Umbilical cord (tissue), 1 donor: ENCODE measurements at regions not wholly inside any gene's neighbourhood (a gene's known extent, or its start where the extent isn't known, plus 50 kb on each side); places are given as distances from the start of the nearest gene placed in this dataset.

Experiments
- DNase-seq: peaks from one replicate; pipeline ENCODE4 v3.0.0-alpha.2; 2015; ENCODE audit warnings: low spot score

GRCh38 chr2:180146541-180146940 lies 139.4 kb upstream of the CWC22 start:
- DNase-seq = peak; percentile 12

DNA sequence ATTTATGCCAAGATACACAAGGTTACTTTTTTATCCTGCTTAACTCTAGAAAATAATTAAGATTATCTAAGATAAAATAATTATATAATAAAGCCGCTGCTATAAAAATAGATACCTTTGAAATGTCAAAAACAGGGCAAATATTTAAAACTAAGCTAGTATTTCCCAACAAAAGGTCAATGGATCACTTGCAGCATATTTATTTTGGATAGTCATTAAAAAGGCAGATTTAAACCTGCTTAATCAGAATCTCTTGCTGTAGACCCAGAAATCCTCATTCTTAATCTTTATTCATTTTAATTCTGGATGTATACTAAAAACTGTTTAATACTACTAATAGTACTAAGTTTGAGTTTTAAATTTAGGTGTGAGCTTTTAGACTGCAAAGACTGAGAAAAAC lies 139.0 kb upstream of the CWC22 start:
- DNase-seq = no peak

GRCh38 chr2:180145163-180145562 lies 138.1 kb upstream of the CWC22 start:
- DNase-seq = no peak

- no peak for DNase-seq
These were observed 137.3 kb upstream of the CWC22 start for GRCh38 chr2:180144338-180144813.

GRCh38 chr2:180143633-180144337 lies 136.7 kb upstream of the CWC22 start:
- no peak for DNase-seq

- DNase-seq = no peak
These were observed 134.5 kb upstream of the CWC22 start for GRCh38 chr2:180141600-180141999.

GRCh38 chr2:180133736-180134135 lies 126.6 kb upstream of the CWC22 start:
- no peak for DNase-seq

GRCh38 chr2:180130403-180130802 lies 123.3 kb upstream of the CWC22 start:
- no peak for DNase-seq

DNA sequence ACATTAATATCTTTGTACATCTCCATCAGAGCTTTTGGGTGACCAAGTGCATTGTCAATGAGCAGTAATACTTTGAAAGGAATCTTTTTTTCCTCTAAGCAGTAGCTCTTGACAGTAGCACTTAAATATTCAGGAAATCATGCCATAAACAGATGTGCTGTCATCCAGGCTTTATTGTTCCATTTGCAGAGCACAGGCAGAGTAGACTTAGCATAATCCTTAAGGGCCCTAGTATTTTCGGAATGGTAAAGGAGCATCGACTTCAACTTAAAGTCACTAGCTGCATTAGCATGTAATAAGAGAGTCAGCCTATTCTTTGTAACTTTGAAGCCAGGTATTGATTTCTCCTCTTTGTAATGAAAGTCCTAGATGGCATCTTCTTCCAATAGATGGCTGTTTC lies 121.8 kb upstream of the CWC22 start:
- DNase-seq = no peak

GRCh38 chr2:180125245-180125962 lies 118.3 kb upstream of the CWC22 start:
- peak; percentile 93 for DNase-seq

GRCh38 chr2:180124273-180125139 lies 117.4 kb upstream of the CWC22 start:
- peak; percentile 71 for DNase-seq

GRCh38 chr2:180122874-180123273 lies 115.8 kb upstream of the CWC22 start:
- DNase-seq = no peak

DNA sequence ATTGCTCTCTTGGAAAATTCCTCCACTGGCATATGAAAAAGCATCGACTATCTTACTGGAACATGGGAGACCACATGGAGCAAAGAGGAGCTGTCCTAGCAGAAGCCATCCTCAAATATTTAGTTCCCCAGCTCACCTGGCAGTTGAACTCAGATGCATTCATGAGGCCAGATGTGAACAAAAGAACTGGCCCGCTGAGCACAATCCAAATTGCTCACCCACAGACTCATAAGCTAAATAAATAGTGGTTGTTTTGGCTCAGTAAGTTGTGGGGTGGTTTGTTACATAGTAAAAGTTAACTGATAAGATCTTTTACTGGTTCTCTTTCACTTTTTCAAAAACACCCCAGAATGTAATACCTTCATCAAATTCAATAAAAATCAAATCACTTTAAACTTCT lies 108.6 kb upstream of the CWC22 start:
- no peak for DNase-seq

GRCh38 chr2:180115269-180115668 lies 108.2 kb upstream of the CWC22 start:
- DNase-seq = no peak

DNA sequence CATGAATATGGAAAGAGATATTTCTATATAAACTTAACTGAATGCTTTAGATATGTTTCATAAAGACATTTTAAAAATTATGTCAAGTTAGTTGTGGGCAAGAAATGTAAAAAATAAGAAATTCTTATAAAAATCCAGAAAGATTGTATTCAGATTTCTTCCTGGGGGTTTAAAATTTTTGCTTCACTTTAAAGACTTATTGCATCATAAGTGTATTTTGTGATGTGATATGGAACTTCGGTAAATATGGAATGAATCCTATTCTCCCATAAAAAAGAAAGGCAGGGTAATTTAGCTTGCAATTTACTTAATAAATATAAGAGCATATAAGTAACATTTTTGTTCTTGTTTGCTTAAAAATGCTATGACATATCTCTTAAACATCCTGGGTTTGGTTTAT lies 104.8 kb upstream of the CWC22 start:
- DNase-seq = no peak

- no peak for DNase-seq
These were observed 103.4 kb upstream of the CWC22 start for GRCh38 chr2:180110469-180110868.

- no peak for DNase-seq
These were observed 94.7 kb upstream of the CWC22 start for GRCh38 chr2:180101846-180102245.

DNA sequence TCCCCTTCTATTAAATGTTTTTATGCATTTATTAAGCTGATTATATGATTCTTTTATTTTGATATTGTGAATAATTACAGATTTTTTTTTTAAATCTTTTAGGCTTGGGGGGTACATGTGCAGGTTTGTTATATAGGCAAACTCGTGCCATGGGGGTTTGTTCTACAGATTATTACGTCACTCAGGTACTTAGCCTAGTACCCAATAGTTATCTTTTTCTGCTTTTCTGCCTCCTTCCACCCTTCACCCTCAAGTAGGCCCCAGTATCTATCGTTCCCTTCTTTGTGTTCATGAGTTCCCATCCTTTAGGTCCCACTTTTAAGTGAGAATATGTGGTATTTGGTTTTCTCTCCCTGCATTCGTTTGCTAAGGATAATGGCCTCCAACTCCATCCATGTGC lies 92.2 kb upstream of the CWC22 start:
- no peak for DNase-seq

GRCh38 chr2:180085144-180085543 lies 78.0 kb upstream of the CWC22 start:
- no peak for DNase-seq

GRCh38 chr2:180077295-180077906 lies 70.3 kb upstream of the CWC22 start:
- no peak for DNase-seq

- no peak for DNase-seq
These were observed 68.8 kb upstream of the CWC22 start for GRCh38 chr2:180075870-180076269.

DNA sequence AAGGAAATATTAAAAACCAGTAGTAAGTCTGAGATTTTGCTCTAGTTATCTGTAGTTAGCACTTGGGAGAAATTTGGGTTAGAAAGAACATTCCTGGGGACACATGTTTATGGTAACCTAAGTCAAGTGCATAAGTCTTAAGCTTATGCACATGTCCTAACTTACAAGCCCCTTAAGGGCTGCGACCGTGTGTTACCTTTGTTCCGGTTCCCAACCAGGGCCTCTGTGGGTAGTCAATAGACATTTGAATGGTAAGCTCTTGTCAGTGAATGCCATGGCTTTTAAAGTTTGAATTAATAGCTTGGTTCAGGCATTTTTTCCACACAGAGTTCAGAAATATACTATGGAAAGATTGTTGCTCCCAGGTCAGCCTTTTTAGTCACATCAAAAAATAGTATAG lies 64.7 kb upstream of the CWC22 start:
- DNase-seq = no peak
